T-helper 2 cell treated with Interferon-gamma antibody and Interleukin-4, amounts not matched to agents 100 ng/mL and 5 ng/mL, for 36 hours (primary cell): ENCODE measurements at regions not wholly inside any gene's neighbourhood (a gene's known extent, or its start where the extent isn't known, plus 50 kb on each side); places are given as distances from the start of the nearest gene placed in this dataset.
"Not testable (repeated sequence)": the region's sequence is repeated elsewhere in the genome, so short reads cannot be mapped to it uniquely, and the experiment has no call there.

Experiments used
- intact Hi-C: fragments of 100-400 bp; cut with micrococcal nuclease; formaldehyde crosslinking; loops from one replicate; pipeline ENCODE4 v1.15.1; 2023

- intact Hi-C loops = no loop called here
Measured at GRCh38 chr6:144519426-144519825, 234.3 kb downstream of the UTRN start.

DNA sequence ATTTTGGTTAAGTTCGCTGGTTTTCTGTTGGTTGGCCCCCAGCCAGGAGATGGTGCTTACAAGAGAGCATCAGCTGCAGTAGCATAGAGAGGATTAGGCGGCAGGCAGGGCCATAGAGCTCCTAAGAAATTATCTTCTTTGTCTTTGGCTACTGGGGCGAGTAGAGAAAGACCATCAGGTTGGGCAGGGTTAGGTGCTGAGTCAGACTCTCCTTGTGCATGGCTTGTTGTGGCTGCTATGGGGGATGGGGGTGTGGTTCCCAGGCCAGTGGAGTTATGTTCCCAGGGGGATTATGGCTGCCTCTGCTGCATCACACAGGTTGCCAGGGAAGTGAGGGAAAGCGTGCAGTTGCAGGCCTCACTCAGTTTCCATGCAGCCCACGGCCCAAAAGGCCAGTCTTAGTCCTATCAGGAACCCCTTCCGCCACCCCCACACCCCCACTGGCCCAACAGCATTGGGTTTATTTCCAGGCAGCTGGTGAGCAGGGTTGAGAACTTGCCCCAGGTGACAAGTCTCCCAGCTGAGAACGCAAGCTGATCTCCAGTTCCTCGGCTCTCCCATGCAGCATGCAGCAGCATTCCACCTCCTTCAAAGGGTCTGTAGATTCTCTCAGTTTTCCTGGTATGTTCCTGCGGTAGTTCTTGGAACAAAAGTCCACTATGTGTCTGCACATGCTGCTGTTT is 243.7 kb downstream of the UTRN start:
- intact Hi-C loops = no loop called here

GRCh38 chr6:144530118-144530517 is 245.0 kb downstream of the UTRN start:
- intact Hi-C loops = no loop called here

- intact Hi-C loops = not testable (repeated sequence)
Measured at GRCh38 chr6:144532238-144532637, 247.1 kb downstream of the UTRN start.

DNA sequence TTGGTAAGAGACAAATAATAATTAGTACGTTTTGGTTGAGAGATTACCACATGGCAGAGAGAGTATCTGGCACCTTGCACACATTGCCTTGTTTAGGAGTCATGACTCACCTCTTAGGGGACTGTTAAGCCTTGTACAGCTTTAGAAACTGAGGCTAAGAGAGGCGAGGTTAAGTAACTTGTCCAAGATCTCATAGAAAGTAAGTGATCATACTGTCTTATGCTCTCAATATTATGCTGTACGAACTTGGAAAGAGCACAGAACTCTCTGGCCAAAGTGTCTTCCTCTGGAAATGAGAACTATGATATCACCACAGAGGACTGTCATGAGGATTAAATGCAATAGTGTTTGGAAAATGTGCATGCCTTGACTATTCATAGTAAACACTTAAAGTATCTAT is 249.0 kb downstream of the UTRN start:
- intact Hi-C loops = no loop called here

GRCh38 chr6:144535630-144536029 is 250.5 kb downstream of the UTRN start:
- intact Hi-C loops = no loop called here

GRCh38 chr6:144536079-144536478 is 250.9 kb downstream of the UTRN start:
- intact Hi-C loops = no loop called here

DNA sequence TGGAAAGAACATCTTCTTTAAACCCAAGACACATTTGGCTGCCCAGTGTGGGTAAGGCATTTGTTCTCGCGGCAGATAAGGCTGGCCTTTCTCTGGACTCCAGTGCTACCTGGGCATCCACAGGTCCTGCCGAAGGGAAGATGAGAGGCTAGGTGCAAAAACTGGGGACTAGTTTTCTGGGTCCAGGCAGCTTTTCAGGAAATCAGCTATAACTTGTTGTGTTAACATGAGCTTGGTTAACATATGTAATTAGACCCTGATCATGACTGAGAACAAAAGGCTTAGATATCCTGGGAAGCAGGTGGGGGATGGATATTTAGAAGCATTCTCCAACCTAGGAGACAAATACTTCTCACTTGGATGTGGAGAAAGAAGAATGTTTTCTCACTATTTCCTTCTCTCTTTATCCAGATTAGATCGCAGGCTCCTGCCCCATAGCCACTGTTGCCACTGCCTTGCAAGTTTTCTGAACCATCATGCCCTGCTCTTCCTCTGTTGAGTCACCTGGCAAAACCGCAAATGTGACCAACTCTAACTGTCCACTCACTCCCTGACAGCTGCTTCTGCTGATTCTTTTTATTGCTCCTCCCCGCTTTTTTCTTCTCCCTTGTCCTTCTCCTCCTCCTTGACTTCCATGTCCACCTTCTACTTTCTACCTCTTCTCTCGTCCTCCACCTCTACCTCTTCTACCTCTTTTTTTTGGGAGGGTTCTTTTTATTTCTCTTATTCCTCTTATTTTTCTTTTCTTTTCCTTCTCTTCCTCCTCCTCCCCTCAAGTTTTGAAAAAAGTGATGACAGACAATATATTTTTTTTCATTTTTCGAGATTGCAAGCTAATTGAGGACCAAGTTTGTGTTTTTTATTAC is 258.1 kb downstream of the UTRN start:
- intact Hi-C loops = no loop called here

- intact Hi-C loops = no loop called here
Measured at GRCh38 chr6:144544266-144544830, 259.2 kb downstream of the UTRN start.

- intact Hi-C loops = no loop called here
Measured at GRCh38 chr6:144546807-144547206, 261.7 kb downstream of the UTRN start.

- intact Hi-C loops = no loop called here
Measured at GRCh38 chr6:144547409-144547808, 262.3 kb downstream of the UTRN start.

- intact Hi-C loops = no loop called here
Measured at GRCh38 chr6:144548536-144548935, 263.4 kb downstream of the UTRN start.

- intact Hi-C loops = no loop called here
Measured at GRCh38 chr6:144549837-144550747, 265.0 kb downstream of the UTRN start.

- intact Hi-C loops = no loop called here
Measured at GRCh38 chr6:144551339-144551738, 266.2 kb downstream of the UTRN start.

- intact Hi-C loops = no loop called here
Measured at GRCh38 chr6:144555066-144555465, 269.9 kb downstream of the UTRN start.

GRCh38 chr6:144559865-144560593 is 274.9 kb downstream of the UTRN start:
- intact Hi-C loops = loop anchor here (1.0 to 5.0 kb wide), 4 partner anchors 23 to 463 kb away; partner anchors contain the start of gene SF3B5

DNA sequence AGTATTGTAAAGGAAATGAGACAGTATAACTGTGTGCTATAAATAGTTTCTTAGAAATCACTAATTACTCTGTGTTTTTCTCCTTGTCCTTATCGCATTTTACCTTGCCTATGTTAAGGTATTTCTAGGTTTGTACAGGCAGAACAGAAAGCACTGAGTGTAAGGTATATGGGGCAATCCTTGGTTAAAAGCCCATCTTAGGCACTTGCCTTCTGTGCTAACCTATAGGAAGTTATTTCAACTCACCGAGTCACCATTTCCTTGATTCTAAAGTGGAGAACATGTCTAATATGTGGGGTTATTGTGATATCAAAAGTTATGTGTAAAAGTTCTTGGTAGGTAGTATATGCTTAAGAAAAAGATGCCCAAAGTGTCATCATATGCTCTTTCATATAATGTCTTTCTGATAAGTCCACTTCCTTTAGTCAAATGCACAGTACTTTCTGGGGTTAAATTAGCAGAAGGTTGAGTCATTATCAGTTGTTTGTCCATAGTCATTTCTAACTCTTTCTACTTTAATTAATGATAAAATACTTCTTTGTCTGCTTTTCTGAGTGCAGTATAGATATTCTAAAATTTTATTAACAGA is 276.4 kb downstream of the UTRN start:
- intact Hi-C loops = loop anchor here (2.0 to 5.0 kb wide), 3 partner anchors 211 to 464 kb away; partner anchors contain the start of gene SF3B5

DNA sequence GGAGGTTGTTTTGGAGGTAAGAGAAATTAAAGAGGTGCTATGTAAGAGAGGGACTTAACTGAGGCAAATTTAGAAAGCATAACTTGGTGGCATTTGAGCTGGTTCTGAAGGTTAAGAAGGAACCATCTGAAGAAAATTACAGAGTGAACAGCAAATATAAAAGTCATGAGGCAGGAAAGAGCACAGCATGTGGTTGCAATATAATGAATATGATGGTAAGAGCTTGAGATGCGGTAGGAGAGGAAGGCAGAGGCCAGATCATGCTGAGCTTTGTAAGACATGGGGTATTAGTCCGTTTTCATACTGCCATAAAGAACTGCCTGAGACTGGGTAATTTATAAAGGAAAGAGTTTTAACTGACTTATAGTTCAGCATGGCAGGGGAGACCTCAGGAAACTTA is 279.1 kb downstream of the UTRN start:
- intact Hi-C loops = loop anchor here (5.0 kb wide), 1 partner anchor 467 kb away; the partner anchor contains the start of gene SF3B5

DNA sequence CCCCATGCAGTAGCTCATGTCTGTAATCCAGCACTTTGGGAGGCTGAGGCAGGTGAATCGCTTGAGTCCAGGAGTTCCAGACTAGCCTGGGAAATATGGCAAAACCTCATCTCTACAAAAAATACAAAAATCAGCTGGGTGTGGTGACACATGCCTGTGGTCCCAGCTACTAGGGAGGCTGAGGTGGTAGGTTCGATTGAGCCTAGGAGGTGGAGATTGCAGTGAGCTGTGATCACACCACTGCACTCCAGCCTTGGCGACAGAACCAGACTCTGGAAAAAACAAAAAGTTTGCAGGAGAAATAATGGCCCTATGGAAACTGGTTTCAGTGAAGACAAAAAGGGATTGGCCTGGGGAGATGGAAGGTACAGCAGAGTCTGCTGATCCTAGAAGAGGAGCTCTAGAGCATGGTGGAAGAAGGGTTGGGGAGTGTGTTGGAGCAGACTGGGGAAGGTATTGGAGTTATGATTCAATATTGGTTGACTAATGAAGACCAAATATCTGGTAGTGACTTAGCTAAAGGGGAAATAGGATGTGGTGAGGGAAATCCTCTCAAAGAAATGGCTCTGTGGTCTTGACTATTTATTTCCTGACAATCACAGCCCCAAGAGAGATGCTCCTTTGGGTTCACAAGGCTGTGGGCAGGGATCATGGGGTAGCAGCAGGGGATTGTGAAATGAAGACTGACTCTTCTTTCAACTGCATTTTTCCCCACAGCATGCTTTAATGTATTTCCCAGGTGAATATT is 281.9 kb downstream of the UTRN start:
- intact Hi-C loops = no loop called here
